GM23338 (cell line): ENCODE measurements at regions not wholly inside any gene's neighbourhood (a gene's known extent, or its start where the extent isn't known, plus 50 kb on each side); places are given as distances from the start of the nearest gene placed in this dataset.

ENCODE experiments used
- ATAC-seq: fragments of 200-7000 bp; cut with Tn5 transposase; 3 replicates; pipeline ENCODE4 v1.9.1; 2020
- DNase-seq: peaks from one replicate; pipeline ENCODE4 v3.0.0-alpha.2; 2015; ENCODE audit warnings: low spot score
- H2AFZ ChIP-seq: fragments of 200-600 bp; sonication (generic); 2 replicates; pipeline ENCODE4 v1.8.0; 2016; ENCODE audit warnings: antibody characterized with exemption, mild to moderate bottlenecking, moderate library complexity
- H3F3A ChIP-seq: fragments of 200-600 bp; sonication (generic); replicated peaks from 2 replicates; pipeline ENCODE4 v1.8.0; 2017; ENCODE audit warnings: antibody characterized with exemption, mixed run types, low read depth
- H3K27ac ChIP-seq: fragments of 200-600 bp; sonication (generic); 2 replicates; pipeline ENCODE4 v1.6.1; 2016; ENCODE audit warnings: low read depth
- H3K27me3 ChIP-seq: fragments of 200-600 bp; sonication (generic); 2 replicates; pipeline ENCODE4 v1.8.0; 2016; ENCODE audit warnings: mild to moderate bottlenecking, mixed run types, moderate library complexity; ENCODE audit not compliant: insufficient read depth
- H3K36me3 ChIP-seq: fragments of 200-600 bp; sonication (generic); 2 replicates; pipeline ENCODE4 v1.8.0; 2016; ENCODE audit warnings: mild to moderate bottlenecking; ENCODE audit not compliant: insufficient read depth
- H3K4me1 ChIP-seq: fragments of 200-600 bp; sonication (generic); 2 replicates; pipeline ENCODE4 v1.8.0; 2016; ENCODE audit warnings: mild to moderate bottlenecking, moderate library complexity; ENCODE audit not compliant: insufficient read depth
- H3K4me2 ChIP-seq: fragments of 200-600 bp; sonication (generic); 2 replicates; pipeline ENCODE4 v1.7.1; 2017; ENCODE audit warnings: mixed run types
- H3K4me3 ChIP-seq: fragments of 200-600 bp; sonication (generic); 2 replicates; pipeline ENCODE4 v1.6.1; 2016; ENCODE audit warnings: mixed run types
- H3K79me2 ChIP-seq: fragments of 200-600 bp; sonication (generic); replicated peaks from 2 replicates; pipeline ENCODE4 v1.8.0; 2017; ENCODE audit warnings: mild to moderate bottlenecking; ENCODE audit not compliant: insufficient read depth
- H3K9me2 ChIP-seq: fragments of 200-600 bp; sonication (generic); 2 replicates; pipeline ENCODE4 v1.8.0; 2017; ENCODE audit not compliant: insufficient read depth
- H4K20me1 ChIP-seq: fragments of 200-600 bp; sonication (generic); replicated peaks from 2 replicates; pipeline ENCODE4 v1.8.0; 2017; ENCODE audit warnings: mild to moderate bottlenecking; ENCODE audit not compliant: insufficient read depth
- H3K27ac Mint-ChIP-seq: 2 replicates; pipeline ENCODE4 v1.8.0; 2020; ENCODE audit warnings: inconsistent platforms, mild to moderate bottlenecking, moderate library complexity, mixed read lengths
- H3K27me3 Mint-ChIP-seq: 3 replicates; pipeline ENCODE4 v1.8.0; 2022; ENCODE audit warnings: low read depth, mild to moderate bottlenecking, moderate library complexity, mixed read lengths, inconsistent platforms; ENCODE audit not compliant: insufficient read depth, poor library complexity
- H3K36me3 Mint-ChIP-seq: 3 replicates; pipeline ENCODE4 v1.8.0; 2021; ENCODE audit warnings: low read depth, mild to moderate bottlenecking, inconsistent platforms, moderate library complexity, mixed read lengths
- H3K4me1 Mint-ChIP-seq: 3 replicates; pipeline ENCODE4 v1.8.0; 2020; ENCODE audit warnings: mild to moderate bottlenecking, inconsistent platforms, mixed read lengths
- H3K4me3 Mint-ChIP-seq: 3 replicates; pipeline ENCODE4 v1.8.0; 2021; ENCODE audit warnings: moderate library complexity, mild to moderate bottlenecking, inconsistent platforms, mixed read lengths
- H3K9me3 Mint-ChIP-seq: 3 replicates; pipeline ENCODE4 v1.8.0; 2020; ENCODE audit warnings: moderate library complexity, mild to moderate bottlenecking, inconsistent platforms, mixed read lengths
- CREB1 ChIP-seq: fragments of 250-450 bp; sonication (Bioruptor Pico); IDR thresholded peaks from 2 replicates; pipeline ENCODE4 v1.5.0; 2020; ENCODE audit warnings: low read depth, mild to moderate bottlenecking, moderate library complexity
- CTCF ChIP-seq, 2 experiments: fragments of 200-600 bp in 1 of 2; sonication (generic) in 1 of 2; conservative IDR thresholded peaks; 2 replicates each; pipeline versions ENCODE4 v1.5.1 to v1.6.1; 2016 to 2017; ENCODE audit warnings: antibody characterized with exemption in 2 of 2, low read depth in 2 of 2, mild to moderate bottlenecking in 2 of 2, moderate library complexity in 1 of 2
- ETS1 ChIP-seq: IDR thresholded peaks from 2 replicates; pipeline ENCODE4 v1.6.1; 2016; ENCODE audit warnings: antibody characterized with exemption
- NANOG ChIP-seq: IDR thresholded peaks from 2 replicates; pipeline ENCODE4 v1.6.1; 2016; ENCODE audit warnings: antibody characterized with exemption, borderline replicate concordance
- POLR2AphosphoS5 ChIP-seq: IDR thresholded peaks from 2 replicates; pipeline ENCODE4 v1.6.1; 2016; ENCODE audit warnings: antibody characterized with exemption, low read depth
- ZNF114 ChIP-seq: fragments of 250-450 bp; sonication (Bioruptor Pico); IDR thresholded peaks from 2 replicates; pipeline ENCODE4 v1.5.0; 2020; ENCODE audit warnings: mild to moderate bottlenecking, moderate library complexity

GRCh38 chr12:60257063-60257462 lies 661.2 kb downstream of the SLC16A7 start:
- Histone ChIP-seq H3K27me3 (no peaks in the 10 kb centered on the region), H3F3A (no peaks in the 10 kb centered on the region), H3K4me2 (no peak overlapping the region), H3K36me3 (no peaks in the 10 kb centered on the region), H3K4me1 (no peaks in the 10 kb centered on the region), H3K4me3 (no peak overlapping the region), H2AFZ (no peak overlapping the region), H4K20me1 (no peaks in the 10 kb centered on the region), H3K27ac (no peak overlapping the region), H3K79me2 (no peaks in the 10 kb centered on the region), H3K9me2 (no peaks in the 10 kb centered on the region)
- Mint-ChIP-seq H3K36me3 (no peaks in the 10 kb centered on the region), H3K4me1 (no peaks in the 10 kb centered on the region), H3K4me3 (no peak overlapping the region), H3K9me3 (no peaks in the 10 kb centered on the region), H3K27me3 (no peaks in the 10 kb centered on the region), H3K27ac (no peak overlapping the region)
- TF ChIP-seq CREB1 (CRISPR knock-in tag) (no peak), CTCF (conservative IDR thresholded peaks at IDR 0.05; ENCODE audit: low read depth in 2 of 2) (peak; percentile 14 to 39; a peak in 2 of 4 replicates)
- ATAC-seq (no peak), DNase-seq (peak; percentile 4)

DNA sequence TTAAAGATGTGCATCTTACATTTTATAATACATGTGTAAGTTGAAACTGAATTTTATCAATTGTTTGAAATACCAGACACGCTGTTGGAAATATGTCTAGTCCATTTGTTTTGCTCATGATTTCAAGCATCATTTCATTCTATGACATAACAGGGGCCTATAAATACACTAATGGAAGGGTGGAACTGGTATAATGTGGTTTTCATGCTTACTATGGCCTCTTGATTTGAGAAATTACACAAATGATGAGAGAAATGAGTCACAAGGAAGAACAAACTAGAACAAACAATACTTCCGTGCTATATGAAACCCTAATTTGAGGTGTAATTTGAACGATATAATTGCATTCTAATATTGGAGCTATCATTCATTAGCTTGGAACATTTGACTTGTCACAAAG lies 663.4 kb downstream of the SLC16A7 start:
- H3K79me2 ChIP-seq, result no peaks in the 10 kb centered on the region
- no peak overlapping the region for H2AFZ ChIP-seq
- ATAC-seq (no peak), DNase-seq (no peak)
- Mint-ChIP-seq H3K36me3 (no peaks in the 10 kb centered on the region), H3K4me1 (no peaks in the 10 kb centered on the region), H3K9me3 (no peaks in the 10 kb centered on the region), H3K4me3 (no peak overlapping the region), H3K27ac (no peak overlapping the region), H3K27me3 (no peaks in the 10 kb centered on the region)
- H3K27me3 ChIP-seq, result no peaks in the 10 kb centered on the region
- no peaks in the 10 kb centered on the region for H3K36me3 ChIP-seq
- no peak overlapping the region for H3K4me3 ChIP-seq
- H3K4me1 ChIP-seq, result no peaks in the 10 kb centered on the region
- no peaks in the 10 kb centered on the region for H3K9me2 ChIP-seq
- TF ChIP-seq ZNF114 (CRISPR knock-in tag) (no peak), POLR2AphosphoS5 (no peak), CTCF (conservative IDR thresholded peaks at IDR 0.05; ENCODE audit: low read depth in 2 of 2) (no peak), ETS1 (no peak), NANOG (no peak)
- H3F3A ChIP-seq, result no peaks in the 10 kb centered on the region
- H3K27ac ChIP-seq, result no peak overlapping the region
- H3K4me2 ChIP-seq, result no peak overlapping the region
- H4K20me1 ChIP-seq, result no peaks in the 10 kb centered on the region
